Tibial artery (tissue), 4 donors: ENCODE measurements at regions not wholly inside any gene's neighbourhood (a gene's known extent, or its start where the extent isn't known, plus 50 kb on each side); places are given as distances from the start of the nearest gene placed in this dataset.

Experiments
- DNase-seq, 2 donors: peaks; one replicate each; pipeline ENCODE4 v3.0.0-alpha.2; 2019
- H3K27ac ChIP-seq, 2 donors: fragments of 200-600 bp; sonication (generic) in 1 of 2; 1 replicate in 1 of 2; 2 replicates in 1 of 2; pipeline ENCODE4 v1.5.1; 2018 to 2019; ENCODE audit warnings: mild to moderate bottlenecking in 1 of 2
- H3K27me3 ChIP-seq, 2 donors: fragments of 200-600 bp; sonication (generic) in 1 of 2; one replicate each; pipeline versions ENCODE4 v1.5.1 to v1.6.0; 2016 to 2019
- H3K36me3 ChIP-seq, 3 donors: fragments of 200-600 bp; sonication (generic) in 2 of 3; one replicate each; pipeline ENCODE4 v1.5.1; 2016 to 2019; ENCODE audit warnings: mild to moderate bottlenecking in 2 of 3
- H3K4me1 ChIP-seq, 4 donors: fragments of 200-600 bp; sonication (generic) in 2 of 4; 1 replicate in 3 of 4; 2 replicates in 1 of 4; pipeline ENCODE4 v1.5.1; 2016 to 2019
- H3K4me3 ChIP-seq, 2 donors: fragments of 200-600 bp; sonication (generic) in 1 of 2; 1 replicate in 1 of 2; 2 replicates in 1 of 2; pipeline ENCODE4 v1.5.1; 2018 to 2019; ENCODE audit warnings: mild to moderate bottlenecking in 2 of 2
- H3K9me3 ChIP-seq, 3 donors: fragments of 200-600 bp; sonication (generic) in 1 of 3; one replicate each; pipeline ENCODE4 v1.5.1; 2016 to 2019
- CTCF ChIP-seq, 2 experiments: fragments of 200-600 bp in 1 of 2; fragments of 450-650 bp in 1 of 2; IDR thresholded peaks; one replicate each; pipeline ENCODE4 v1.5.1; 2017 to 2019; ENCODE audit warnings: antibody characterized with exemption in 2 of 2, mild to moderate bottlenecking in 1 of 2, moderate library complexity in 1 of 2
- intact Hi-C: fragments of 100-400 bp; cut with DNase I; formaldehyde crosslinking; loops from one replicate; pipeline ENCODE4 v1.15.0; 2023; ENCODE audit warnings: low total_unique reads

- Histone ChIP-seq H3K36me3 (no peaks in the 10 kb centered on the region), H3K4me1 (no peaks in the 10 kb centered on the region), H3K4me3 (no peak overlapping the region), H3K9me3 (no peaks in the 10 kb centered on the region), H3K27me3 (peaks cover 0 to 26% of the 10 kb centered on the region in 2 donors), H3K27ac (no peak overlapping the region)
- intact Hi-C loops = no loop called here
- TF ChIP-seq CTCF (IDR thresholded peaks at IDR 0.05) = no peak
- no peak for DNase-seq
These were observed 173.0 kb downstream of the WSCD1 start for GRCh38 chr17:6243186-6243585.

- intact Hi-C loops = no loop called here
- Histone ChIP-seq H3K27ac (no peak overlapping the region), H3K4me1 (no peaks in the 10 kb centered on the region), H3K4me3 (no peak overlapping the region), H3K36me3 (no peaks in the 10 kb centered on the region), H3K27me3 (peaks cover 0 to 28% of the 10 kb centered on the region in 2 donors), H3K9me3 (no peaks in the 10 kb centered on the region)
- no peak for DNase-seq
- TF ChIP-seq CTCF (IDR thresholded peaks at IDR 0.05) = no peak
These were observed 171.8 kb downstream of the WSCD1 start for GRCh38 chr17:6241996-6242395.

- DNase-seq = no peak
- H3K27me3 ChIP-seq = peaks cover 0 to 28% of the 10 kb centered on the region in 2 donors
These were observed 171.2 kb downstream of the WSCD1 start for GRCh38 chr17:6241381-6241780.

DNA sequence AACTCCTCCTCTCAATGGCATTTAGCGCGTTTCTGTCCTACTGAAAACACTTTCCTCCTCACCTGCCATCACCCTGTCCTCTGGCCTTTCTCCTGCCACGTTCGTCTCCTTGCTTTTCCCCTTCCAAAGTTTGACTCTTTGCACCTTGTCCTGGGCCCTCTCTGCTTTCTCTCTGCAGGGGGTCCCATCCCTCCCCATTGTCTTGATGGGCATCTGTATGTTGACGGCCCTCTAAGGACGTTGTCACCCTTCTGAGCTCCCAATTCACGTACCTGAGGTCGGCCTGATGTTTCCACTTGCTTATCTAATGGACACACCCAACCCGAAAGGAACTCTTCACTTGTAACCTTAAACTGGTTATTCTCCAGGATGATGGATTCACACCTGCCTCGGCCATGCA, 170.4 kb downstream of the WSCD1 start:
- DNase-seq = no peak
- intact Hi-C loops = no loop called here

More at GRCh38 chr17:6241381-6241780, 171.2 kb downstream of the WSCD1 start:
- Histone ChIP-seq H3K36me3 (no peaks in the 10 kb centered on the region), H3K4me3 (no peak overlapping the region), H3K27ac (no peak overlapping the region), H3K9me3 (no peaks in the 10 kb centered on the region), H3K4me1 (no peaks in the 10 kb centered on the region)
- intact Hi-C loops = no loop called here
- no peak for TF ChIP-seq CTCF (IDR thresholded peaks at IDR 0.05)

GRCh38 chr17:6240001-6240400, 169.8 kb downstream of the WSCD1 start:
- intact Hi-C loops = no loop called here
- H3K4me1 ChIP-seq = no peaks in the 10 kb centered on the region
- H3K27ac ChIP-seq = no peak overlapping the region
- H3K9me3 ChIP-seq = no peaks in the 10 kb centered on the region
- H3K27me3 ChIP-seq = peaks cover 0 to 30% of the 10 kb centered on the region in 2 donors
- H3K36me3 ChIP-seq = no peaks in the 10 kb centered on the region
- no peak for DNase-seq
- H3K4me3 ChIP-seq = no peak overlapping the region
- TF ChIP-seq CTCF (IDR thresholded peaks at IDR 0.05) = no peak

More for the DNA sequence above, 170.4 kb downstream of the WSCD1 start:
- TF ChIP-seq CTCF (IDR thresholded peaks at IDR 0.05) = no peak
- Histone ChIP-seq H3K27me3 (peaks cover 0 to 28% of the 10 kb centered on the region in 2 donors), H3K36me3 (no peaks in the 10 kb centered on the region), H3K4me1 (no peaks in the 10 kb centered on the region), H3K27ac (no peak overlapping the region), H3K9me3 (no peaks in the 10 kb centered on the region), H3K4me3 (no peak overlapping the region)

DNA sequence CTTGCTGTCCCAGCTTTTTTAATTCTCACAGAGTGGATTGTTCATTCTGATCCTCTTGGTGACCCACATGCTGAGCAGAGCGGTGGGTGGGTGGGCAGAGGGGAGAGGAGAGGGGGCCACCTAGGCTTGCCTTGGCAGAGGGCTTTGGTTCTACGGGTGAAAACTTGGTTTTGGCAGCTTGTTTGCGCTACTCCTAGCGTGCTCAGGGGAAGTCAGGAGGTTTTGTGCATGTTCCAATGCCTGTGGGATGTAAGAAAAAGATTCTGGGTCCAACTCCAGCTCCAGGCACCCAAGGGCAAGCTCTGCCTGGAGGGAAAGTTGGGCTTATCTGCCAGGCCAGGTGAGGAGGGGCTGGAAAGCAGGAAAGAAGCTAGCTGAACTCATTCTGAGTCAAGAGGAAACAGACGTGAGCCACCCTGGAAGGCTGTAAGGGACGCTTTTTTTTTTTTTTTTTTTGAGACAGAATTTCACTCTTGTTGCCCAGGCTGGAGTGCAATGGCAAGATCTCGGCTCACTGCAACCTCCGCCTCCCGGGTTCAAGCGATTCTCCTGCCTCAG, 169.1 kb downstream of the WSCD1 start:
- Histone ChIP-seq H3K4me1 (no peaks in the 10 kb centered on the region), H3K27me3 (peaks cover 0 to 30% of the 10 kb centered on the region in 2 donors)

More for the DNA sequence above, 169.1 kb downstream of the WSCD1 start:
- TF ChIP-seq CTCF (IDR thresholded peaks at IDR 0.05) = no peak
- DNase-seq = no peak
- Histone ChIP-seq H3K27ac (no peak overlapping the region), H3K9me3 (no peaks in the 10 kb centered on the region), H3K4me3 (no peak overlapping the region), H3K36me3 (no peaks in the 10 kb centered on the region)
- intact Hi-C loops = no loop called here
